ENCODE measurements at regions not wholly inside any gene's neighbourhood (a gene's known extent, or its start where the extent isn't known, plus 50 kb on each side); places are given as distances from the start of the nearest gene placed in this dataset.

DNA sequence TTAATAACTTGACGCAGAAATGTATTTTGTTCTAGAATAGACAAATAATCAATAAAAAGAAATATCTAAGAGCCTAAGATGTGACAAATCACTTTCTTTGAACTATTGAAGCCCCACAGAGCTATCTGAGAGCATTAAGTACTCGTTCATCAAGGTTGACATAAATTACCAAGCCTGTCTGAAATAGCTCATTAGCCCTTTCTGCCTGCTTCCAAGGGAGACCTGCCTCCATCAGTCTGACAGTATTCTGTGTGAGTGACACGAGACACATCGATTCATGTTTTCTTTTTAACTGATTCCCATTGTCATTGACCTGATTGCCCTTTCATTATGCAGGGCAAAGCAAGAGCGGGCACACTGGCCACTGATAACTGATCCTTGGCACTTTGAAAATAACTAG is 347.5 kb downstream of the KCNA4 start:
- TF ChIP-seq, protein P1, sequence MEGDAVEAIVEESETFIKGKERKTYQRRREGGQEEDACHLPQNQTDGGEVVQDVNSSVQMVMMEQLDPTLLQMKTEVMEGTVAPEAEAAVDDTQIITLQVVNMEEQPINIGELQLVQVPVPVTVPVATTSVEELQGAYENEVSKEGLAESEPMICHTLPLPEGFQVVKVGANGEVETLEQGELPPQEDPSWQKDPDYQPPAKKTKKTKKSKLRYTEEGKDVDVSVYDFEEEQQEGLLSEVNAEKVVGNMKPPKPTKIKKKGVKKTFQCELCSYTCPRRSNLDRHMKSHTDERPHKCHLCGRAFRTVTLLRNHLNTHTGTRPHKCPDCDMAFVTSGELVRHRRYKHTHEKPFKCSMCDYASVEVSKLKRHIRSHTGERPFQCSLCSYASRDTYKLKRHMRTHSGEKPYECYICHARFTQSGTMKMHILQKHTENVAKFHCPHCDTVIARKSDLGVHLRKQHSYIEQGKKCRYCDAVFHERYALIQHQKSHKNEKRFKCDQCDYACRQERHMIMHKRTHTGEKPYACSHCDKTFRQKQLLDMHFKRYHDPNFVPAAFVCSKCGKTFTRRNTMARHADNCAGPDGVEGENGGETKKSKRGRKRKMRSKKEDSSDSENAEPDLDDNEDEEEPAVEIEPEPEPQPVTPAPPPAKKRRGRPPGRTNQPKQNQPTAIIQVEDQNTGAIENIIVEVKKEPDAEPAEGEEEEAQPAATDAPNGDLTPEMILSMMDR (IDR thresholded peaks at IDR 0.05; ENCODE audit: insufficient read depth, low read length, poor library complexity, severe bottlenecking) = no peak
- TF ChIP-seq EZH2phosphoT487 (conservative IDR thresholded peaks at IDR 0.05; ENCODE audit: low read length) = no peak

All from SU-DHL-6 (cell line).